HG03064 (cell line): ENCODE measurements at regions not wholly inside any gene's neighbourhood (a gene's known extent, or its start where the extent isn't known, plus 50 kb on each side); places are given as distances from the start of the nearest gene placed in this dataset.
A peak's percentile ranks its signal among the peaks of the same experiment; 100 is the strongest.

ENCODE experiments used
- ATAC-seq: cut with Tn5 transposase; IDR thresholded peaks from one replicate; pipeline ENCODE4 v1.9.1; 2021; ENCODE audit warnings: low read depth; ENCODE audit not compliant: unreplicated experiment

- ATAC-seq = peak; percentile 66
These were observed 1020.6 kb downstream of the XPNPEP1 start for GRCh38 chr10:108902619-108903285.

- no peak for ATAC-seq
These were observed 1021.3 kb downstream of the XPNPEP1 start for GRCh38 chr10:108901781-108902618.

DNA sequence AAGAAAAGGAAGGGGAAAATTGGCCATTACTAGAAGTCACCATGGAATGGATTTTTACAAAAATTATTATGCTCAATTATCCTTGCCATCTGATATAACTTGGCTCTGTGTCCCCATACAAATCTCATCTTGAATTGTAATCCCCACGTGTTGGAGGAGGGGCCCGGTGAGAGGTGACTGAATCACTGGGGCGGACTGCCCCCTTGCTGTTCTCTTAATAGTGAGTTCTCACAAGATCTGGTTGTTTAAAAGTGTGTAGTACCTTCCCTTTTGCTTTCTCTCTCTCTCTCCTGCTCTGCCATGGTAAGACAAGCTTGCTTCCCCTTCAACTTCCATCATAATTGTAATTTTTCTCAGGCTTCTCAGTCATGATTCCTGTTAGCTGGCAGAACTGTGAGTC lies 1023.6 kb downstream of the XPNPEP1 start:
- ATAC-seq = no peak

GRCh38 chr10:108894402-108895301 lies 1028.7 kb downstream of the XPNPEP1 start:
- ATAC-seq = peak; percentile 83

- ATAC-seq = no peak
These were observed 1046.2 kb downstream of the XPNPEP1 start for GRCh38 chr10:108877095-108877561.

- ATAC-seq = no peak
These were observed 1050.5 kb downstream of the XPNPEP1 start for GRCh38 chr10:108872854-108873253.

GRCh38 chr10:108868881-108869280 lies 1054.4 kb downstream of the XPNPEP1 start:
- no peak for ATAC-seq

- ATAC-seq = no peak
These were observed 1060.5 kb downstream of the XPNPEP1 start for GRCh38 chr10:108862676-108863350.

GRCh38 chr10:108861181-108861754 lies 1062.0 kb downstream of the XPNPEP1 start:
- ATAC-seq = no peak

DNA sequence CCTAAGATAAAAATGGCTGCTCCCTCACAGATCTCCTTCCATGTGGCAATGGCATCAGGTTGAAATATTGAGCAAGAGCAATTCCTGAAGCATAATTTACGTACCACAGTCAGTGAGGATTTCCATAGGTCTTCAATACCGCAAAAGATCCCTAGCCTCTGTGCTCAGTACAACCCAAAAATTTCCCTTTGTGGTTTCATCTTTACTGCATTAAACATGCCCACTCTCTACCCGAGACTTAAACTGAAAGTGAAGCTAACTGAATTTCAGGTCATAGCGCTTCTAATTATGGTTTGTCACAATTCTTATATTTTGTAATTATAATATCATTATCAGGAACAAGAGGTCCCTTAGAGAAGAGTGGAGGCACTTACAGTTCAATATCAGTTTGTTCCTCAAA lies 1071.1 kb downstream of the XPNPEP1 start:
- peak; percentile 71 for ATAC-seq

- peak; percentile 90 for ATAC-seq
These were observed 1073.0 kb downstream of the XPNPEP1 start for GRCh38 chr10:108850138-108850854.

- ATAC-seq = no peak
These were observed 1073.6 kb downstream of the XPNPEP1 start for GRCh38 chr10:108849688-108850087.

GRCh38 chr10:108849186-108849585 lies 1074.1 kb downstream of the XPNPEP1 start:
- no peak for ATAC-seq

DNA sequence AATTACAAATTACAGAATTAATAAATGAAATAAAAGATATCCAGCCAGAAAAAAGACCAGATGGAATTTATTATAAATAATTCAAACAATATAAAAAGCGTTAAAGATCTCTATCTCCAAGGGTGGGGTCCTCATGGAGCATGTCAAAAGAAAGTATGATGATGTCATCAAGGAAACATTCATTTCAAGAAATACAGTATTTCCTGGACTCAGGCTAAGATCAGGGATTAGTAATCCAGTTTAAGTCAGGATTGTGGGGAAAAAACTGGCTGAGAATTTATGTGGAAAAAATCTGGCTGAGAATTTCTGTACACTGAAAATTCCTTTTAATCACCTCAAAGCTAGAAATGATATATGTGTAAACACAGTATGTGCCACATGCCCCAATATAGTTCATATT lies 1075.3 kb downstream of the XPNPEP1 start:
- ATAC-seq = no peak

DNA sequence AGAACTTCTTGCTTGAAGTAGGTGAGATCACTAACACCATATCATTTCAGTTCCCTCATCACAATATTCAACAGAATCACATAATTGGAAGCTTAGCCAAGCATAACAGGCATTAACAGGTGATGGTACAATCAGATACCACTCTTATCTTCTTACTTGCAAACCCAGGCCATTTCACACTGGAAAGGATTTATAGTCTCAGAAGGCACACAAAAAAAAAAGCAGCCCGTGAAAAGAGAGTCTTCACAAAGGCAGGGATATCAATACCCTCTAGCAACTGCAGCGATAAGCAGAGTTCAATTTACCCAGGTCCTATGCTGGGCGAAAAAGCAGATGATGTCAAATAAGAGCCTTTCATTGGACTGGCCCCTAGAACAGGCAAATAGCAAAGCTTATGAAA lies 1082.4 kb downstream of the XPNPEP1 start:
- no peak for ATAC-seq

GRCh38 chr10:108836362-108836761 lies 1086.9 kb downstream of the XPNPEP1 start:
- ATAC-seq = peak; percentile 57

DNA sequence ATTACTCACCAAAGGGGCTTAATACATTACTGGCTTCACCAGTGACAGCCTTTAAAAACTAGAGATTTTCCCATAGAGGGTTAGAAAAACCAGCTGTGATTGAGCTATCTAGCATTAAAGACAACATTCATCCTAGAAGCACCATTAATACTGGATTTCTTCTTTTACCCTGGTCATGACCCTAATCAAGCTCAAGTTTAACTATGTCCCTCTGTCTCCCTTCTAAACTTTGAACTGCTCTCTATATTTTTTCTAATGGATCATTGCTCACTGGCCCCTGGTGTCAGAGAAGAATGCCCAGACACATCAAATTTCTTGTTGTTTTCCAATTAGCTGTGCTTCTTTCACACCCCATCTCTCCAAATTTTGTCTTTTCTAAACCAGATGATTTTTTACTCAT lies 1101.3 kb downstream of the XPNPEP1 start:
- no peak for ATAC-seq

- ATAC-seq = no peak
These were observed 1104.0 kb downstream of the XPNPEP1 start for GRCh38 chr10:108819302-108819701.

- no peak for ATAC-seq
These were observed 1105.7 kb downstream of the XPNPEP1 start for GRCh38 chr10:108817584-108817983.
